ENCODE measurements at regions not wholly inside any gene's neighbourhood (a gene's known extent, or its start where the extent isn't known, plus 50 kb on each side); places are given as distances from the start of the nearest gene placed in this dataset.

GRCh38 chr6:14540810-14541540 is 423.4 kb downstream of the CD83 start:
- no peak overlapping the region for H3K4me3 ChIP-seq (ENCODE audit: low read length)
- TF ChIP-seq CTCF (IDR thresholded peaks at IDR 0.05; ENCODE audit: insufficient read depth, low read depth, low read length, missing control alignments): no peak
- DNase-seq (ENCODE audit: low read depth): peak; percentile 17

GRCh38 chr6:14542670-14543366 is 425.2 kb downstream of the CD83 start:
- peak; percentile 79 for DNase-seq (ENCODE audit: low read depth)
- TF ChIP-seq CTCF (IDR thresholded peaks at IDR 0.05; ENCODE audit: insufficient read depth, low read depth, low read length, missing control alignments): no peak
- H3K4me3 ChIP-seq (ENCODE audit: low read length): no peak overlapping the region

GRCh38 chr6:14543971-14544585 is 426.5 kb downstream of the CD83 start:
- no peak for TF ChIP-seq CTCF (IDR thresholded peaks at IDR 0.05; ENCODE audit: insufficient read depth, low read depth, low read length, missing control alignments)
- DNase-seq (ENCODE audit: low read depth): no peak
- H3K4me3 ChIP-seq (ENCODE audit: low read length): no peak overlapping the region

- H3K4me3 ChIP-seq (ENCODE audit: low read length): no peak overlapping the region
- no peak for DNase-seq (ENCODE audit: low read depth)
- TF ChIP-seq CTCF (IDR thresholded peaks at IDR 0.05; ENCODE audit: insufficient read depth, low read depth, low read length, missing control alignments): no peak
Measured at GRCh38 chr6:14544666-14545065, 427.1 kb downstream of the CD83 start.

- no peak for DNase-seq (ENCODE audit: low read depth)
- H3K4me3 ChIP-seq (ENCODE audit: low read length): no peak overlapping the region
- TF ChIP-seq CTCF (IDR thresholded peaks at IDR 0.05; ENCODE audit: insufficient read depth, low read depth, low read length, missing control alignments): no peak
Measured at GRCh38 chr6:14545496-14545895, 427.9 kb downstream of the CD83 start.

GRCh38 chr6:14546036-14546435 is 428.5 kb downstream of the CD83 start:
- no peak for DNase-seq (ENCODE audit: low read depth)
- TF ChIP-seq CTCF (IDR thresholded peaks at IDR 0.05; ENCODE audit: insufficient read depth, low read depth, low read length, missing control alignments): no peak

More at GRCh38 chr6:14546036-14546435, 428.5 kb downstream of the CD83 start:
- H3K4me3 ChIP-seq (ENCODE audit: low read length): no peak overlapping the region
